ENCODE measurements at regions not wholly inside any gene's neighbourhood (a gene's known extent, or its start where the extent isn't known, plus 50 kb on each side); places are given as distances from the start of the nearest gene placed in this dataset.

DNA sequence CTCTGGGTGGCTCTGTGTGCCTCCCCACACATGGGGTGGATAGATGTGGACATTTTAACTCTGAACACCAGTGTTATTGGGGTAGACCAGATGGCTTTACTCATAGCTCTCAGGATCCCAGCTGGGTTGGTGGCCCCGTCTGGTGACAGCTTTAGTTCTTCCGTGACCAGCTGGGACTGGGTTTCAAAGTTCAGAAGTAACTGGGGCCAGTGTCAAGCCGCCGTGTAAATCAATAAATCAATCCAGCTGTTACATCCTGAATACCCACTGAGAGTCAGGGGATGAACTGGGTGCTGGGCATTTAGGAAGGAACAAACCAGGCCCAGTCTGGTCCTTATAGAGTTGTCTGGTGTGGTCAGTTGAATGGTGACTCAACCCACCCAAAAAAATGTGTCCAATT, 269.4 kb downstream of the CTTN start:
- TF ChIP-seq, protein P1, sequence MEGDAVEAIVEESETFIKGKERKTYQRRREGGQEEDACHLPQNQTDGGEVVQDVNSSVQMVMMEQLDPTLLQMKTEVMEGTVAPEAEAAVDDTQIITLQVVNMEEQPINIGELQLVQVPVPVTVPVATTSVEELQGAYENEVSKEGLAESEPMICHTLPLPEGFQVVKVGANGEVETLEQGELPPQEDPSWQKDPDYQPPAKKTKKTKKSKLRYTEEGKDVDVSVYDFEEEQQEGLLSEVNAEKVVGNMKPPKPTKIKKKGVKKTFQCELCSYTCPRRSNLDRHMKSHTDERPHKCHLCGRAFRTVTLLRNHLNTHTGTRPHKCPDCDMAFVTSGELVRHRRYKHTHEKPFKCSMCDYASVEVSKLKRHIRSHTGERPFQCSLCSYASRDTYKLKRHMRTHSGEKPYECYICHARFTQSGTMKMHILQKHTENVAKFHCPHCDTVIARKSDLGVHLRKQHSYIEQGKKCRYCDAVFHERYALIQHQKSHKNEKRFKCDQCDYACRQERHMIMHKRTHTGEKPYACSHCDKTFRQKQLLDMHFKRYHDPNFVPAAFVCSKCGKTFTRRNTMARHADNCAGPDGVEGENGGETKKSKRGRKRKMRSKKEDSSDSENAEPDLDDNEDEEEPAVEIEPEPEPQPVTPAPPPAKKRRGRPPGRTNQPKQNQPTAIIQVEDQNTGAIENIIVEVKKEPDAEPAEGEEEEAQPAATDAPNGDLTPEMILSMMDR (IDR thresholded peaks at IDR 0.05; ENCODE audit: low read depth, low read length, missing input control) = no peak
- TF ChIP-seq JUND (IDR thresholded peaks at IDR 0.05) = peak in 1 of 2 donors; percentile 32
- TF ChIP-seq, protein P2, sequence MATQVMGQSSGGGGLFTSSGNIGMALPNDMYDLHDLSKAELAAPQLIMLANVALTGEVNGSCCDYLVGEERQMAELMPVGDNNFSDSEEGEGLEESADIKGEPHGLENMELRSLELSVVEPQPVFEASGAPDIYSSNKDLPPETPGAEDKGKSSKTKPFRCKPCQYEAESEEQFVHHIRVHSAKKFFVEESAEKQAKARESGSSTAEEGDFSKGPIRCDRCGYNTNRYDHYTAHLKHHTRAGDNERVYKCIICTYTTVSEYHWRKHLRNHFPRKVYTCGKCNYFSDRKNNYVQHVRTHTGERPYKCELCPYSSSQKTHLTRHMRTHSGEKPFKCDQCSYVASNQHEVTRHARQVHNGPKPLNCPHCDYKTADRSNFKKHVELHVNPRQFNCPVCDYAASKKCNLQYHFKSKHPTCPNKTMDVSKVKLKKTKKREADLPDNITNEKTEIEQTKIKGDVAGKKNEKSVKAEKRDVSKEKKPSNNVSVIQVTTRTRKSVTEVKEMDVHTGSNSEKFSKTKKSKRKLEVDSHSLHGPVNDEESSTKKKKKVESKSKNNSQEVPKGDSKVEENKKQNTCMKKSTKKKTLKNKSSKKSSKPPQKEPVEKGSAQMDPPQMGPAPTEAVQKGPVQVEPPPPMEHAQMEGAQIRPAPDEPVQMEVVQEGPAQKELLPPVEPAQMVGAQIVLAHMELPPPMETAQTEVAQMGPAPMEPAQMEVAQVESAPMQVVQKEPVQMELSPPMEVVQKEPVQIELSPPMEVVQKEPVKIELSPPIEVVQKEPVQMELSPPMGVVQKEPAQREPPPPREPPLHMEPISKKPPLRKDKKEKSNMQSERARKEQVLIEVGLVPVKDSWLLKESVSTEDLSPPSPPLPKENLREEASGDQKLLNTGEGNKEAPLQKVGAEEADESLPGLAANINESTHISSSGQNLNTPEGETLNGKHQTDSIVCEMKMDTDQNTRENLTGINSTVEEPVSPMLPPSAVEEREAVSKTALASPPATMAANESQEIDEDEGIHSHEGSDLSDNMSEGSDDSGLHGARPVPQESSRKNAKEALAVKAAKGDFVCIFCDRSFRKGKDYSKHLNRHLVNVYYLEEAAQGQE (IDR thresholded peaks at IDR 0.05) = no peak

All from liver (tissue), 3 donors.